NCI-H1092 treated with DMSO at 0.1 percent for 48 hours (cell line): ENCODE measurements at regions not wholly inside any gene's neighbourhood (a gene's known extent, or its start where the extent isn't known, plus 50 kb on each side); places are given as distances from the start of the nearest gene placed in this dataset.

ENCODE experiments used
- DNase-seq: peaks from one replicate; lab custom pipeline; 2025; lab: John Stamatoyannopoulos, UW

DNA sequence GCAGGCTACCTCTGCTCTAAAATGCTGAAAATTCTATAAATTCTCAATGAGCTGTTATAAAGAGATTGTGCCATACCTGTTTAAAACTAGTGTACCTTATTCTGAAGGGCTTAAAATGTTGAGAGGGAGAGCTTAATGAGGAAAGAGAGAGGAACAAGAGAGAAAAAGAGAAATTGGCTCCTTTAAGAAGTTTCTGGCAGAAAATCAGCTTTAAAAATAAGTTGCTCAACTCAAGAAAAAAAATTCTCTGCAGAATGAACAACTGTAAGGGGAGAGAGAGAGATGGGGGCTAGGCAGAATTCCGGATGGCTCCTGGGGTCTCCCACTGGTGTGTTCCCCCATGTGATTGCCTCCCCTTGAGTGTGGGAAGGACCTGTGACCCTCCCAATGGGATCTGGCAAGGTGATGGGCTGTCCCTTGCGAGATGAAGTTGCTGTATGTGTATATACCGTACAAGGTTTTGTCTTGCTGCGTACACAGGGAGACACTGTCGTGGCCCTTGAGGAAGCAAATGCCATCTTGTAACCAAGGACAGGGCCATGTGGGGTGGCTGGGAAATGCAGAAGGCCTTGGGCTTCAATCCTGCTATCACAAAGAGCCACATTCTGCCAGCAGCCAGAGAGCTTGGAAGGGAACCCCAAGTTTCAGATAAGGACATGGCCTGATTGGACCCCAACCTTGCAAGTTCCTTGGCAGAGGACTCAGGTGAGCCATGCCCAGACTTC is 64.3 kb upstream of the S1PR3 start:
- no peak for DNase-seq

DNA sequence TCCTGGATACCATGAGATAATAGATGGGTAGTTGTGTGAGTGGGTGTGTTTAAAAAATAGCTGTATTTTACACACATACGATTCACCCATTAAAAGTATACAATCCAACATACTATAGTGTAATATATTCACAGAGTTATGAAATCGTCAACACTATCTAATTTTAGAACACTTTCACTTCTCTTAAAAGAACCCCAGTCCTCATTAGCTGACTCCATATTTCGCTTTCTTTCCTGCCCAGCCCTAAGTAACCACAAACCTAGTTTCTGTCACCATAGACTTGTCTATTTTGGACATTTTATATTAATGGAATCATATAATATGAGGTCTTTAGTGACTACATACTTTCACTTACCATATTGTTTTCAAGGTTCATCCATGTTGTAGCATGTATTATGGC is 63.8 kb upstream of the S1PR3 start:
- no peak for DNase-seq

DNA sequence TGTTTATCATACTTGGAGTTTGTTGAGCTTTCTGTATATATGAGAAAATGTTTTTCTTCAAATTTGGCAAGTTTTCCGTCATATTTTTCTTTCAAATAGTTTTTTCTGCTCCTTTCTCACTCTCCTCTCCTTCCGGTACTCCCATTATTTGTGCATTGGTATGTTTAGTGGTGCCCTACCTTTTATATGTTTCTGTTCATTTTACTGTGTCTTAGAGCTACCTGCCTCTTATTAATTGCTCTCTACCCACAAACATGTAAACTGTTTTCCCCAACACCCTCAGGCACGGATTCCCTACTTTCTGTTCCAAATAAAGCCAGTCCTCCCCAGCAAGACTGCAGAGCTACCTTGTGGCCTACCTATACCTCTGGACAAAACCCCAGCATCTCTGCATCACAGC is 60.6 kb upstream of the S1PR3 start:
- DNase-seq = no peak

DNA sequence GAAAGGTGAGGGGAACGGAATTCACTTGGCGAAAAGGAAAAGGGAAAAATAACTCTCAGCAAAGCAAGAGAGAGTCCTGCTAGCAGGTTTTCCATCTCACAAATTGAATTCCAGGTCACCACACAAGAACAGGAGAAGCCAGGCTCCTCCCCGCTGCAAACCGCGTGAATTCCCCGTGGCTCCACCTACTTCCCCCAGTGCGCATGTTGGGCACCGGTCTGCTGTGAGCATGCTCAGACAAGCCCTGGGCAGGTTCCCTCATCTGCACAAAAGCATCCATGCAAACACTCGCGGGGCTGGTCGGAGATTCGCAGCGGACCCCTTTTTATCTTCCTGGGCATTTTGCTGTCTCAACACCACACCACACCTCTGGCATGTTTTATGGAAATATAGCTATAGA is 58.5 kb upstream of the S1PR3 start:
- no peak for DNase-seq

DNA sequence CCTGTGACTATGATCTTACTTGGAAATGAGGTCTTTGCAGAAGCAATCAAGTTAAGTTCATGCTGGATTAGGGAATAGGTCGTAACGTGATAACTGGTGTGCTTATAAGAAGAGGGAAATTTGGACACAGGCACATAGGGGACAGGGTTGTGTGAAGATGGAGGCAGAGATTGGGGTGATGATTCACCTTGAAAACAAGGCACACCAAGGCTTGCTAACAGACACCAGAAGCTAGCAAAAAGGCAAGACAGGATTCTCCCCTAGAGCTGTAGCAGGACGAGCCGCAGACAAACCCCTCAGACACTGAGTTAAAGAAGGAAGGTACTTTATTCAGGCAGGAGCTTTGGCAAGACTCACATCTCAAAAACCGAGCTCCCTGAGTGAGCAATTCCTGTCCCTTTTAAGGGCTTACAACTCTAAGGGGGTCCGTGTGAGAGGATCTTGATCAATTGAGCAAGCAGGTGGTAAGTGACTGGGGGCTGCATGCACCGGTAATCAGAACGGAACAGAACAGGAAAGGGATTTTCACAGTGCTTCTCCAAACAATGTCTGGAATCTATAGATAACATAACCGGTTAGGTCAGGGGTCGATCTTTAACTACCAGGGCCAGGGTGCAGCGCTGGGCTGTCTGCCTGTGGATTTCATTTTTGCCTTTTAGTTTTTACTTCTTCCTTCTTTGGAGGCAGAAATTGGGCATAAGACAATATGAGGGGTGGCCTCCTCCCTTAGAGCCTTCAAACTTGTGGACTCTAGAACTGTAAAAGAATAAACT is 57.5 kb upstream of the S1PR3 start:
- DNase-seq = no peak

DNA sequence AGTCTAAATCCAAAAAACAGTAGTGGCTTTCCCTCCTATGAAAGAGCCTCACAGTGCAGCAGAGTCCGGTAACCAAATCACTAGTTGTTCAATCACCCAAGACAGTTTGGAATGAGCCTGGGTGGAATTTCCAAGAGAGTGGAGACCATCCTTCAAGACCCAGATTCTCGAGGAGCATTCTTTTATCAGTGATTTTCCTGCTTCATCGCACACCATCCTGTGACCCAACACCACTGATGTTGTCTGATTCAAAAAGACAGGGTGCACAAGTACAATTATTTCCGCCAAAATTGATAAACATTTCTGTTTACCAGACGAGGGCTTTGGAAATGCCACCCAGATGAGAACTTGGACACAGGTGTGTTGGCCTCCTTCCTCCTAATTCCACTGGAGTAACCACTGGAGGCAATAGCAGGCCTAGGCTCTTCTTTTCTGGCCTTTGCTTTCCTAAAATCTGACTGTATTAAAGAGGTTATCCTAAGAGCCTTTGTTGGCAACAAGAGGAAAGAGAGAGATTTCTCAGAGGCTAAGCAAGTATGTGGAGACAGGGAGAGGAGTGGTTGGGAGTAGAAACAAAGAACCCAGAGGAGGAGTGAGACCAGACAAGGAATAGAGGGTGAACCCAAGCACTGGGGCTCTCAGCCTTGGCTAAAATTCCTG is 56.3 kb upstream of the S1PR3 start:
- DNase-seq = no peak

DNA sequence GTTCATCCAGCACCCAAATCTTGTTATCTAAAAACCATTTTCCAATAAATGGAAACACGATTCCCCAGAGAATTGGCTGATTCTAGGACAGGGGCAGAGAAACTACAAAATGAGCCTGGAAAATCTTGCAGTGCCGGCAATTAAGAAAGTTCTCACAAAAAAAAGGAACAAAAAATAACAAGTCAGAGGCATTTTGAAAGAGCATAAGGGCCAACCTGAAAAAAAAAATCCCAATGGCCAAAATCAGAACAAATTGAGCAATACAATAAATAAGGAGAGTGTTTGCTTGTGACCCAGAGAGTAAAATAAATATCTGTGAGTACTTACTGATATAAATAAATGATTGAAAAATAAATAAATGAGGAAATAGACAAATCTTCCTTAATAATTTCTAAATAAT is 55.1 kb upstream of the S1PR3 start:
- DNase-seq = no peak

DNA sequence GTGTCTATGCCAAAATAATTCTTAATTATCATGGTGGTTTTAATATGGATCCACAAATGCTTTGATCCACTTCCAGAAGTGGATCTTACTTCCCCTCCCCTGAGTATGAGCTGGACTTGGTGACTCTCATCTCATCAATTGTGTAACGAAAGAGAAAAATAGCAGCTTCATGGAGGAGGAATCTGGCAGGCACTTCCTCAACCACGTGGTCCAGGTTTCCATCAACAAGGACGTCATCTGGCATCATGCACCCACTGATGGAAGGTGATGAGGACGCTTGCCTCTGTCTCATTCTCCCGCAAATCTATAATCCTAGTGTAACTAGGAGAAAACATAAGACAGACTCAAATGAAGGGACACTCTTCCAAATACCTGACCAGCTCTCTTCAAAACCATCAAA is 54.6 kb upstream of the S1PR3 start:
- no peak for DNase-seq

DNA sequence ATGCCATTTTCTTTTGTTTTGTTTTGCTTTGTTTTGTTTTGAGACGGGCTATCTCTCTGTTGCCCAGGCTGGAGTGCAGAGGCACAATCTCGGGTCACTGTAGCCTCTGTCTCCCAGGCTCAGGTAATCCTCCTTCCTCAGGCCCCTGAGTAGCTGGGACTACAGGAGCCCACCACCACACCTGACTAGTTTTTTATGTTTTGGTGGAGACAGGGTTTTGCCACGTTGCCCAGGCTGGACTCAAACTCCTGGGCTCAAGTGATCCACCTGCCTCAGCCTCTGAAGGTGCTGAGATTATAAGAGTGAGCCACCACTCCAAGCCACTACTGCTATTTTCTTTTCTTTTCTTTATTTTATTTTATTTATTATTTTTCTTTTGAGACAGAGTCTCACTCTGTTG is 54.0 kb upstream of the S1PR3 start:
- DNase-seq = no peak

DNA sequence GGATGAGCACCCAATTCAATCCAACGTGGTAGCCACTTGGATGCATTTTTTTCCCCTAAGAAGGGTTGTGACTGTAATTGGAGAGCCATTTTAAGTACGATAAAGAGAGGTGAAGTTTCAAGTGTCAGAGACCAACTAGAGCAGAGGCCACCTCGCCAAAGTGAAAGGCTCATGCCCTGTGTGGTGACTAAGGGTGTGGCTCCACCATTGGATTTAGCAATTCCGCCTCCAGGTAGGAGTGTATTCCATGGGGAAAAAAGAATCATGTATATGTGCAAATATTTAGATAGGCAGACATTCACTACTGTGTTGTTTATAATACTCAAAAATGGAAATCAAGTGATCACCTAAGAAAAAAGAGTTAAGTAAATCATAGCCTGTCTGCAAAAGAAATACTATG is 53.1 kb upstream of the S1PR3 start:
- no peak for DNase-seq
